Muscle layer of duodenum (tissue), 2 donors: ENCODE measurements at regions not wholly inside any gene's neighbourhood (a gene's known extent, or its start where the extent isn't known, plus 50 kb on each side); places are given as distances from the start of the nearest gene placed in this dataset.
"Not testable (repeated sequence)": the region's sequence is repeated elsewhere in the genome, so short reads cannot be mapped to it uniquely, and the experiment has no call there.

Source experiments
- H3K27ac ChIP-seq: one replicate; pipeline ENCODE4 v1.7.0; 2013; ENCODE audit warnings: mild to moderate bottlenecking, low read length
- H3K27me3 ChIP-seq: one replicate; pipeline ENCODE4 v1.7.0; 2013; ENCODE audit warnings: low read depth, mild to moderate bottlenecking, control low read depth, low read length
- H3K36me3 ChIP-seq, 2 donors: one replicate each; pipeline ENCODE4 v1.7.0; 2013; ENCODE audit warnings: low read length in 2 of 2, control low read depth in 1 of 2, mild to moderate bottlenecking in 1 of 2; ENCODE audit not compliant: insufficient read depth in 2 of 2, control insufficient read depth in 1 of 2
- H3K4me1 ChIP-seq, 2 donors: one replicate each; pipeline ENCODE4 v1.7.0; 2013; ENCODE audit warnings: low read length in 2 of 2, mild to moderate bottlenecking in 2 of 2, control low read depth in 1 of 2, moderate library complexity in 1 of 2; ENCODE audit not compliant: insufficient read depth in 2 of 2, control insufficient read depth in 1 of 2
- H3K4me3 ChIP-seq, 2 donors: one replicate each; pipeline ENCODE4 v1.7.0; 2013; ENCODE audit warnings: low read length in 2 of 2, low read depth in 1 of 2, mild to moderate bottlenecking in 1 of 2
- H3K9me3 ChIP-seq, 2 donors: one replicate each; pipeline ENCODE4 v1.7.0; 2013; ENCODE audit warnings: low read length in 2 of 2, control low read depth in 1 of 2, mild to moderate bottlenecking in 1 of 2; ENCODE audit not compliant: control insufficient read depth in 1 of 2
- donor health status: healthy.

GRCh38 chr11:33986597-33987501 lies 64.7 kb upstream of the CAPRIN1 start:
- not testable (repeated sequence) for H3K4me3 ChIP-seq

GRCh38 chr11:33984682-33985389 lies 66.7 kb upstream of the CAPRIN1 start:
- Histone ChIP-seq H3K9me3 (no peaks in the 10 kb centered on the region), H3K27me3 (no peaks in the 10 kb centered on the region), H3K27ac (no peak overlapping the region), H3K36me3 (no peaks in the 10 kb centered on the region), H3K4me1 (no peaks in the 10 kb centered on the region), H3K4me3 (no peak overlapping the region)

More at GRCh38 chr11:33986597-33987501, 64.7 kb upstream of the CAPRIN1 start:
- not testable (repeated sequence) for H3K4me1 ChIP-seq, H3K36me3 ChIP-seq, H3K27ac ChIP-seq, H3K9me3 ChIP-seq, H3K27me3 ChIP-seq

- Histone ChIP-seq H3K9me3 (no peaks in the 10 kb centered on the region), H3K27ac (no peak overlapping the region), H3K4me3 (no peak overlapping the region), H3K36me3 (no peaks in the 10 kb centered on the region), H3K4me1 (no peaks in the 10 kb centered on the region), H3K27me3 (no peaks in the 10 kb centered on the region)
Measured at GRCh38 chr11:33982661-33983060, 68.9 kb upstream of the CAPRIN1 start.

- Histone ChIP-seq H3K27ac (no peak overlapping the region), H3K9me3 (no peaks in the 10 kb centered on the region), H3K4me1 (no peaks in the 10 kb centered on the region), H3K36me3 (no peaks in the 10 kb centered on the region), H3K27me3 (no peaks in the 10 kb centered on the region), H3K4me3 (no peak overlapping the region)
Measured at GRCh38 chr11:33980897-33981296, 70.6 kb upstream of the CAPRIN1 start.

GRCh38 chr11:33978376-33978775 lies 73.2 kb upstream of the CAPRIN1 start:
- Histone ChIP-seq H3K4me1 (no peaks in the 10 kb centered on the region), H3K27ac (no peak overlapping the region), H3K9me3 (no peaks in the 10 kb centered on the region), H3K36me3 (no peaks in the 10 kb centered on the region), H3K27me3 (no peaks in the 10 kb centered on the region), H3K4me3 (no peak overlapping the region)

- Histone ChIP-seq H3K36me3 (no peaks in the 10 kb centered on the region), H3K27ac (no peak overlapping the region), H3K27me3 (no peaks in the 10 kb centered on the region), H3K4me3 (no peak overlapping the region), H3K4me1 (no peaks in the 10 kb centered on the region), H3K9me3 (no peaks in the 10 kb centered on the region)
Measured at GRCh38 chr11:33977676-33978075, 73.9 kb upstream of the CAPRIN1 start.

GRCh38 chr11:33976495-33977199 lies 74.9 kb upstream of the CAPRIN1 start:
- H3K9me3 ChIP-seq: no peaks in the 10 kb centered on the region
- no peak overlapping the region for H3K27ac ChIP-seq
- H3K27me3 ChIP-seq: no peaks in the 10 kb centered on the region
- H3K36me3 ChIP-seq: no peaks in the 10 kb centered on the region
- H3K4me1 ChIP-seq: no peaks in the 10 kb centered on the region
- H3K4me3 ChIP-seq: no peak overlapping the region

GRCh38 chr11:33974804-33975203 lies 76.7 kb upstream of the CAPRIN1 start:
- Histone ChIP-seq H3K27me3 (no peaks in the 10 kb centered on the region), H3K4me3 (no peak overlapping the region), H3K4me1 (no peaks in the 10 kb centered on the region)

GRCh38 chr11:33971530-33971929 lies 79.7 kb upstream of the LMO2 start:
- H3K27ac ChIP-seq, H3K27me3 ChIP-seq, H3K4me3 ChIP-seq, H3K9me3 ChIP-seq, H3K4me1 ChIP-seq, H3K36me3 ChIP-seq: not testable (repeated sequence)

More at GRCh38 chr11:33974804-33975203, 76.7 kb upstream of the CAPRIN1 start:
- no peaks in the 10 kb centered on the region for H3K36me3 ChIP-seq
- H3K9me3 ChIP-seq: no peaks in the 10 kb centered on the region
- no peak overlapping the region for H3K27ac ChIP-seq

- no peaks in the 10 kb centered on the region for H3K4me1 ChIP-seq
Measured at GRCh38 chr11:33970984-33971466, 79.1 kb upstream of the LMO2 start.

GRCh38 chr11:33967451-33967850 lies 75.6 kb upstream of the LMO2 start:
- Histone ChIP-seq H3K27me3 (no peaks in the 10 kb centered on the region), H3K36me3 (no peaks in the 10 kb centered on the region), H3K9me3 (no peaks in the 10 kb centered on the region), H3K4me3 (no peak overlapping the region), H3K4me1 (no peaks in the 10 kb centered on the region), H3K27ac (no peak overlapping the region)

More at GRCh38 chr11:33970984-33971466, 79.1 kb upstream of the LMO2 start:
- no peak overlapping the region for H3K4me3 ChIP-seq
- no peaks in the 10 kb centered on the region for H3K36me3 ChIP-seq
- no peak overlapping the region for H3K27ac ChIP-seq
- H3K9me3 ChIP-seq: no peaks in the 10 kb centered on the region
- no peaks in the 10 kb centered on the region for H3K27me3 ChIP-seq
